SU-DHL-6 (cell line): ENCODE measurements at regions not wholly inside any gene's neighbourhood (a gene's known extent, or its start where the extent isn't known, plus 50 kb on each side); places are given as distances from the start of the nearest gene placed in this dataset.

Experiments used
- H2AFZ ChIP-seq: fragments of 200-600 bp; sonication (generic); 2 replicates; pipeline ENCODE4 v1.6.1; 2014; ENCODE audit warnings: low read depth, mild to moderate bottlenecking, moderate library complexity, mixed read lengths, antibody characterized with exemption, low read length; ENCODE audit not compliant: severe bottlenecking
- H3F3A ChIP-seq: fragments of 200-600 bp; shearing (Covaris generic); 2 replicates; pipeline ENCODE4 v1.6.0; 2016; ENCODE audit warnings: antibody characterized with exemption, mild to moderate bottlenecking; ENCODE audit not compliant: insufficient read depth
- H3K27ac ChIP-seq: fragments of 200-600 bp; sonication (generic); 2 replicates; pipeline ENCODE4 v1.5.1; 2016; ENCODE audit warnings: low read depth, mild to moderate bottlenecking, low read length, moderate library complexity, mixed read lengths
- H3K27me3 ChIP-seq: fragments of 200-600 bp; sonication (generic), shearing (Covaris generic); 2 replicates; pipeline ENCODE4 v1.6.0; 2014; ENCODE audit warnings: mild to moderate bottlenecking, low read length
- H3K36me3 ChIP-seq: fragments of 200-600 bp; sonication (generic); 2 replicates; pipeline ENCODE4 v1.6.1; 2014; ENCODE audit warnings: mild to moderate bottlenecking, low read length, mixed read lengths
- H3K4me2 ChIP-seq: fragments of 300-600, 200-600 bp; shearing (Covaris generic), sonication (generic); 2 replicates; pipeline ENCODE4 v1.6.0; 2014; ENCODE audit warnings: low read length, low read depth, mild to moderate bottlenecking; ENCODE audit not compliant: poor library complexity, severe bottlenecking
- H3K4me3 ChIP-seq: fragments of 200-600 bp; sonication (generic); 2 replicates; pipeline ENCODE4 v1.5.1; 2014; ENCODE audit warnings: antibody characterized with exemption, low read length, mild to moderate bottlenecking, mixed read lengths; ENCODE audit not compliant: insufficient read depth, poor library complexity, severe bottlenecking
- H3K79me2 ChIP-seq: fragments of 200-600 bp; sonication (generic); 2 replicates; pipeline ENCODE4 v1.6.1; 2014; ENCODE audit warnings: mild to moderate bottlenecking, low read length, moderate library complexity; ENCODE audit not compliant: insufficient read depth
- H3K9ac ChIP-seq: fragments of 200-600 bp; sonication (generic); 2 replicates; pipeline ENCODE4 v1.7.0; 2014; ENCODE audit warnings: mild to moderate bottlenecking, low read length
- H3K9me2 ChIP-seq: fragments of 200-600 bp; sonication (generic); replicated peaks from 2 replicates; pipeline ENCODE4 v1.6.1; 2014; ENCODE audit warnings: low read length; ENCODE audit not compliant: insufficient read depth
- H3K9me3 ChIP-seq: fragments of 200-600 bp; sonication (generic); 2 replicates; pipeline ENCODE4 v1.6.1; 2014; ENCODE audit warnings: low read length, mixed read lengths; ENCODE audit not compliant: insufficient read depth
- H4K20me1 ChIP-seq: fragments of 200-600 bp; sonication (generic); 2 replicates; pipeline ENCODE4 v1.6.1; 2014; ENCODE audit warnings: low read depth, mild to moderate bottlenecking, antibody characterized with exemption, low read length, moderate library complexity, mixed read lengths
- EZH2phosphoT487 ChIP-seq: fragments of 200-600 bp; sonication (generic), shearing (Covaris generic); conservative IDR thresholded peaks from 2 replicates; pipeline ENCODE4 v1.6.1; 2018; ENCODE audit warnings: mild to moderate bottlenecking, antibody characterized with exemption, low read length, moderate library complexity, mixed read lengths
- TF ChIP-seq, protein P1 (sequence below): fragments of 200-600 bp; sonication (generic); IDR thresholded peaks from one replicate; pipeline ENCODE4 v1.5.1; 2017; ENCODE audit warnings: antibody characterized with exemption, mild to moderate bottlenecking, low read length, moderate library complexity; ENCODE audit not compliant: insufficient read depth, poor library complexity, severe bottlenecking

DNA sequence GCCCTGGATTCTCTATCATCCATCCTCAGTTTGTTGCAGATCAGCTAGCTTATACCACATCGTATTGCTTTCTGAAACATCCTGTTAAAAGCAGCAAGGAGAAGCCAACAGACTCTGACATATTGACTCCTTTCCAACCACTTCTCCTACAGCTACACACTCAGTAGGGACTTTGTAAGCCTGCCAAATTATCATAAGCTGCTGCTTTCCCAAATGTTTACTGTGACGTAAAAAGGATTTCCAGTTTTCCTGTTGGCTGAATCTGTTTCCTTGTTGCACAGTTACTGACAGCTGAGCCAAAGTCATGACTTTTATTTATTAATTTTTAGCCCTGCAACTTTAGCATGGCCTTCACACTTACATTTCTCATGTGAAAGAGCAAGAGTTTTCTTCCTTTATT is 294.3 kb downstream of the KCNJ3 start:
- Histone ChIP-seq H3F3A (0 out of 2 replicates have a peak, but pooled peaks cover 3% of the 10 kb centered on the region), H3K4me3 (no peak overlapping the region), H3K36me3 (peaks cover 29% of the 10 kb centered on the region), H3K9ac (no peak overlapping the region), H3K9me3 (no peaks in the 10 kb centered on the region; the same call in 1 of the 2 replicates), H3K9me2 (no peaks in the 10 kb centered on the region), H3K79me2 (0 out of 2 replicates have a peak, but pooled peaks cover 3% of the 10 kb centered on the region), H3K4me2 (no peak overlapping the region), H3K27ac (no peak overlapping the region), H2AFZ (no peak overlapping the region), H4K20me1 (no peaks in the 10 kb centered on the region), H3K27me3 (no peaks in the 10 kb centered on the region)
- TF ChIP-seq, protein P1, sequence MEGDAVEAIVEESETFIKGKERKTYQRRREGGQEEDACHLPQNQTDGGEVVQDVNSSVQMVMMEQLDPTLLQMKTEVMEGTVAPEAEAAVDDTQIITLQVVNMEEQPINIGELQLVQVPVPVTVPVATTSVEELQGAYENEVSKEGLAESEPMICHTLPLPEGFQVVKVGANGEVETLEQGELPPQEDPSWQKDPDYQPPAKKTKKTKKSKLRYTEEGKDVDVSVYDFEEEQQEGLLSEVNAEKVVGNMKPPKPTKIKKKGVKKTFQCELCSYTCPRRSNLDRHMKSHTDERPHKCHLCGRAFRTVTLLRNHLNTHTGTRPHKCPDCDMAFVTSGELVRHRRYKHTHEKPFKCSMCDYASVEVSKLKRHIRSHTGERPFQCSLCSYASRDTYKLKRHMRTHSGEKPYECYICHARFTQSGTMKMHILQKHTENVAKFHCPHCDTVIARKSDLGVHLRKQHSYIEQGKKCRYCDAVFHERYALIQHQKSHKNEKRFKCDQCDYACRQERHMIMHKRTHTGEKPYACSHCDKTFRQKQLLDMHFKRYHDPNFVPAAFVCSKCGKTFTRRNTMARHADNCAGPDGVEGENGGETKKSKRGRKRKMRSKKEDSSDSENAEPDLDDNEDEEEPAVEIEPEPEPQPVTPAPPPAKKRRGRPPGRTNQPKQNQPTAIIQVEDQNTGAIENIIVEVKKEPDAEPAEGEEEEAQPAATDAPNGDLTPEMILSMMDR, result no peak
- TF ChIP-seq EZH2phosphoT487, result no peak

DNA sequence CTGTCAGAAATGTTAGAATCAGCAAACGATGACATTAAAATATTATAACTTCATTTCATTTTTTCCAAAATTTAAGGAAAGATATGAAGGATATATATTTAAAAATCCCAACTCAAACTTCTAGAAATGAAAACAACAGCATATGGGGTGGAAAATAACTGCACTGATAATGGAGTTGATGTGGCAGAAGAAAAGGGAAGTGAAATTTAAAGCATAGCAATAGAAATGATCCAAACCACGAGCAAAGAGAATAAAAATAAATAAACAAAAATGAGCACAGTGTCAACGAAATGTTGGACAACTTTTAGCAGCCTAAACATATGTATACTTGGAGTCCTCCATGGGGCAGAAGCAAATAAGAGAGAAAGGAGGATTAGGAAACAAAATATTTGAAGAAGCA is 280.2 kb downstream of the KCNJ3 start:
- peak overlapping the region; percentile 8 for H3K4me3 ChIP-seq

DNA sequence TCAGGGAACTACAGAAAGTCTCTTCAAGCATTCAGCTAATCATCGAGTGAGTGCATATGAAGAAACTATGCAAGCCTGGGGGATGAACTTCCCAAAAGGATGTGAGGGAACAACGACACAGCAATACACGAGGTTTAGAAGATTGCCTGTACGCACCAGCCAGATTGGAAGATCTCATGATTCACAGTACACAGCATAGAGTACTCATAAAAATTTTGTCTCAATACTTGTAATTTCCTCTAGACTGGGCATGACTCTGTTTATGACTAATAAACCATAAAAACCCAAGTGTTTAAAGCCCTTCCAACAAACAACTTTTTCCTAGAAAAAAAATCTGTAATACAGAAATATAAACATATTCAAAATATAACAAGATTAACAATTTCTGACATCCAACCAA is 279.7 kb downstream of the KCNJ3 start:
- Histone ChIP-seq H3K9me2 (no peaks in the 10 kb centered on the region), H3K36me3 (peaks cover 23% of the 10 kb centered on the region), H3K27ac (peak overlapping the region; percentile 85), H3K4me3 (peak overlapping the region; percentile 42), H3F3A (peaks cover 29% of the 10 kb centered on the region; the same call in 1 of the 2 replicates), H3K9ac (peak overlapping the region; percentile 34), H3K9me3 (peaks cover 8% of the 10 kb centered on the region; the same call in 1 of the 2 replicates), H4K20me1 (no peaks in the 10 kb centered on the region), H3K4me2 (peak overlapping the region; percentile 97), H3K79me2 (peaks cover 69% of the 10 kb centered on the region), H2AFZ (no peak overlapping the region), H3K27me3 (no peaks in the 10 kb centered on the region)
- TF ChIP-seq EZH2phosphoT487, result no peak
- TF ChIP-seq, protein P1, result no peak

More for the DNA sequence above, 280.2 kb downstream of the KCNJ3 start:
- Histone ChIP-seq H3K4me2 (peak overlapping the region; percentile 97), H3K79me2 (peaks cover 73% of the 10 kb centered on the region), H3K27ac (peak overlapping the region; percentile 85), H3F3A (peaks cover 33% of the 10 kb centered on the region; the same call in 1 of the 2 replicates), H3K36me3 (peaks cover 23% of the 10 kb centered on the region), H3K27me3 (no peaks in the 10 kb centered on the region), H2AFZ (no peak overlapping the region), H3K9me2 (no peaks in the 10 kb centered on the region), H3K9ac (no peak overlapping the region), H3K9me3 (peaks cover 8% of the 10 kb centered on the region; the same call in 1 of the 2 replicates), H4K20me1 (no peaks in the 10 kb centered on the region)
- TF ChIP-seq, protein P1, result no peak
- no peak for TF ChIP-seq EZH2phosphoT487
